ENCODE measurements at regions not wholly inside any gene's neighbourhood (a gene's known extent, or its start where the extent isn't known, plus 50 kb on each side); places are given as distances from the start of the nearest gene placed in this dataset.

DNA sequence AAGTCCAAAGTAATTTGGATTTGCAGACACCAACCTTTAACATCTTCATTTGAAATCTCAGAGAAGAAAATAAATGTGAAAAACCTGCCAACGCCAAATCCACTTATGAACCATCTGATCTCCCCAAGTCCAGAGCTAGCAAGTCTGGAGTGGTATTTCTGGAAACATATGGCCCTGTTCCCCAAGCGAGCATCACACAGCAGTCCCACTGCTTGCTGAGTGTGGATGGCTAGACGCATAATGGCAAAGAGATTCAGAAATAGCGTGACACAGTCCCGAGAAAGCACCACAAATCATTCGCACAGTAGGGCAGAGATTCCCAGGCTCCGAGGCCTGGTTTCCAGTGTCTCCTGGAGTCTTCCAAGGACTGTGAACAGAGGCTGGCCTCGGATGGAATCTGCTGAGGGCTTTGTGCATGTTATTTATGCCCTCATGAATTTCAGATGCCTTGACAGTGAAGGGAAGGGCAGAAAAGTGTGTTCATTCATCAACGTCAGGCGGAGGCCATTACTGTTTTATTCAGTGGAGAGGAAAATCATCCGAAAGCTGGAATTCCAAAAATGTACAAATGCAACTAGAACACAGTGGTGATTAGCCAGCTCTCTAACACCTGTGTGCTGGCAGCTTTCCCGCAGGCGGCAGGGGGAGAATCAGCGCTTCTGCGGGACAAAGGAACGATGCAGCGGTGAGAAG is 417.0 kb downstream of the EIPR1 start:
- H3K4me1 Mint-ChIP-seq (ENCODE audit: low read depth): no peaks in the 10 kb centered on the region
- H3K9me3 Mint-ChIP-seq: peaks cover 35% of the 10 kb centered on the region
- H3K36me3 Mint-ChIP-seq (ENCODE audit: low read depth): peaks cover 5% of the 10 kb centered on the region; the same call in 1 of the 2 replicates
- H3K27ac Mint-ChIP-seq: no peak overlapping the region
- no peak for TF ChIP-seq CTCF (IDR thresholded peaks at IDR 0.05)
- H3K27me3 Mint-ChIP-seq (ENCODE audit: insufficient read depth): no peaks in the 10 kb centered on the region
- H3K4me3 Mint-ChIP-seq: no peak overlapping the region
- DNase-seq: no peak

DNA sequence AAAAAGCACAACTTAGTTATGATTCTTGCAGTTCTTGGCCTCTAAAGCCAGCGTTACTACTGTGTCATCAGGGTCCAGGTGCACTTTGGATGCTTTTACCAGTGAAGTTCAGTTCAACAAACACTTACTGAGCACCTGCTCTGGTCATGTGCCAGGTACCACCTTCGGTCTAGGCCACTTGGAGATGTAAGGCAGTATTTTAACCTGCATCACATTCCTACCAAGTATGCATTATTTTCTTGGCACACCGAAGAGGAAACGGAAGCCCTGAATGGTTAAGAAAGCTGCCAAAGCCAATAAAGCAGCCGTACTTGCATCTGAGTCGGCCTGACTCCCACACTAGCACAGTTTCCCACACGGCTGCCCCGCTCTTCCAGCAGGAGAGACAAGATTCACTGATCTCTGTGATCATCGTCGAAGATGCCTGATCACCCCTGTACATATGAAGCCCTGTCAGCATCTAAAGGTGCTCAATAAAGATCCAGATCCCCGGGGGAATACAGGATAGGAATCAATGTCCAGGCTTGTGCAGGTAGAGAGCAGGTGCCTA is 427.1 kb downstream of the EIPR1 start:
- TF ChIP-seq CTCF (IDR thresholded peaks at IDR 0.05): no peak
- H3K4me1 Mint-ChIP-seq (ENCODE audit: low read depth): no peaks in the 10 kb centered on the region
- no peaks in the 10 kb centered on the region for H3K27me3 Mint-ChIP-seq (ENCODE audit: insufficient read depth)
- H3K36me3 Mint-ChIP-seq (ENCODE audit: low read depth): peaks cover 5% of the 10 kb centered on the region; the same call in 1 of the 2 replicates
- no peak overlapping the region for H3K4me3 Mint-ChIP-seq
- DNase-seq: no peak
- peaks cover 44% of the 10 kb centered on the region for H3K9me3 Mint-ChIP-seq
- no peak overlapping the region for H3K27ac Mint-ChIP-seq

GRCh38 chr2:2947406-2947805 is 430.2 kb downstream of the EIPR1 start:
- Mint-ChIP-seq H3K9me3 (peaks cover 35% of the 10 kb centered on the region), H3K36me3 (ENCODE audit: low read depth) (no peaks in the 10 kb centered on the region), H3K27ac (no peak overlapping the region), H3K4me3 (no peak overlapping the region), H3K4me1 (ENCODE audit: low read depth) (no peaks in the 10 kb centered on the region), H3K27me3 (ENCODE audit: insufficient read depth) (0 out of 2 replicates have a peak, but pooled peaks cover 2% of the 10 kb centered on the region)
- no peak for TF ChIP-seq CTCF (IDR thresholded peaks at IDR 0.05)
- no peak for DNase-seq

DNA sequence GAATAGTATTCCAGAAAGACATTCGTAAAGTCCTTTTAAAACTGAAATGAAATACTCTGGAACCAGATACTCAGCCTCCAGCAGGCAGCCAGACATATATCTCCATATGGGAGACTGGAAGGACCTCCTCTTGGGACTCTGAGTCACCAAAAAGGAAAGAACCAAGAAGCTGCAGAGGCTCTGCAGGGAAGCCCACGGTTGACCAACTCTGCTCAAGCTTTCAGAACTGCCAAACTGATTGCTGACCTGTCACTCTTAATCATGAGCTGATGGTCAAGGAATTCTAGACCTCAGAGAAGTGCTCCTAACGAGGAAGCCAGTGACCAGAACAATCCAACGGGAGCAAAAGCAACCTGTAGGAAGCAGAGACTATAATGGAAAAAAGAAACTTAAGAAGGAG is 434.7 kb downstream of the EIPR1 start:
- H3K9me3 Mint-ChIP-seq: peaks cover 38% of the 10 kb centered on the region
- no peak overlapping the region for H3K27ac Mint-ChIP-seq
- peaks cover 4% of the 10 kb centered on the region; the same call in 1 of the 2 replicates for H3K27me3 Mint-ChIP-seq (ENCODE audit: insufficient read depth)

DNA sequence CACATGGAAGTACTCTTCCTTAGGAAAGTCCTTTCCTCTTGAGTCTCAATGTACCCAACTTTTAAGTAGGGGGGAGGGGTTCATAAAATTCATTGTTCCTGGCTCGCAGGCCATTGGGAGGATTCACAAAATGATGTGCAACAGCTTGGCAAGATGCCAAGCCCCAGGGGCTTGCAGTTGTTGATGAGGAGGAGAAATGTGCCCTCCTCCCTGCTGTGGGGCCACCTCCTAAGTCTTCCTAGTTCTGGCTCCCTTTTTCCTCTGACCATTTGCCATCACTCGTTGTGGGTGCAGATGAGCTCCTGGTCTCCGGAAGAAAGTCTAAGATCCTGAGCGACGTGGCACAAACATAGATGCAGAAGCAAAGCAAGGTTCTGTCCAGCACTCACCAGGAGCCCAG is 435.4 kb downstream of the EIPR1 start:
- Mint-ChIP-seq H3K9me3 (peaks cover 41% of the 10 kb centered on the region), H3K4me1 (ENCODE audit: low read depth) (no peaks in the 10 kb centered on the region), H3K4me3 (no peak overlapping the region), H3K27ac (no peak overlapping the region), H3K36me3 (ENCODE audit: low read depth) (peaks cover 2% of the 10 kb centered on the region; the same call in 1 of the 2 replicates), H3K27me3 (ENCODE audit: insufficient read depth) (peaks cover 4% of the 10 kb centered on the region; the same call in 1 of the 2 replicates)
- TF ChIP-seq CTCF (IDR thresholded peaks at IDR 0.05): no peak
- DNase-seq: no peak

More for the DNA sequence above, 434.7 kb downstream of the EIPR1 start:
- H3K4me3 Mint-ChIP-seq: no peak overlapping the region
- no peaks in the 10 kb centered on the region for H3K36me3 Mint-ChIP-seq (ENCODE audit: low read depth)
- no peak for DNase-seq
- TF ChIP-seq CTCF (IDR thresholded peaks at IDR 0.05): no peak
- H3K4me1 Mint-ChIP-seq (ENCODE audit: low read depth): no peaks in the 10 kb centered on the region

Data from HFFc6 (cell line).